GM21528 (cell line): ENCODE measurements at regions not wholly inside any gene's neighbourhood (a gene's known extent, or its start where the extent isn't known, plus 50 kb on each side); places are given as distances from the start of the nearest gene placed in this dataset.

Experiments
- ATAC-seq: cut with Tn5 transposase; IDR thresholded peaks from one replicate; pipeline ENCODE4 v1.9.1; 2021; ENCODE audit warnings: mild to moderate bottlenecking, moderate library complexity; ENCODE audit not compliant: unreplicated experiment, low FRiP score

DNA sequence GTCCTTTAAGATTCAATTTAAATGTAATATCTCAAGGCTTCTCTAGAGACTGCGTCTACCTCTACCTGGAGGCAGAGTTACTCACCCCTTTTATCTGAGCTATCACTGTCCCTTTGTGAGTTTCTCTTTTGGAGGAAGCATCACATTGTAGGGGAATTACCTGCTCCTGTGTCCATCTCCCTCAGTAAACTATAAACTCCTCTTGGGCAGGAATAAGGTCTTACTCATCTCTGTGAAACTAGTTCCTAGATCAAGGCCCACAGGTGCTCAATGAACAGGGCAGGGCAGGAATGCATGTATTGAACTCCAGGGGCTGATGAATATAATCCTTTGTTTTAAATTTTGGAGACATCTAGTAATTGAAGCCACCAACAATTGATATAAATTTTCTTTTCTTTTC lies 139.8 kb upstream of the ERCC6L2 start:
- ATAC-seq = no peak

DNA sequence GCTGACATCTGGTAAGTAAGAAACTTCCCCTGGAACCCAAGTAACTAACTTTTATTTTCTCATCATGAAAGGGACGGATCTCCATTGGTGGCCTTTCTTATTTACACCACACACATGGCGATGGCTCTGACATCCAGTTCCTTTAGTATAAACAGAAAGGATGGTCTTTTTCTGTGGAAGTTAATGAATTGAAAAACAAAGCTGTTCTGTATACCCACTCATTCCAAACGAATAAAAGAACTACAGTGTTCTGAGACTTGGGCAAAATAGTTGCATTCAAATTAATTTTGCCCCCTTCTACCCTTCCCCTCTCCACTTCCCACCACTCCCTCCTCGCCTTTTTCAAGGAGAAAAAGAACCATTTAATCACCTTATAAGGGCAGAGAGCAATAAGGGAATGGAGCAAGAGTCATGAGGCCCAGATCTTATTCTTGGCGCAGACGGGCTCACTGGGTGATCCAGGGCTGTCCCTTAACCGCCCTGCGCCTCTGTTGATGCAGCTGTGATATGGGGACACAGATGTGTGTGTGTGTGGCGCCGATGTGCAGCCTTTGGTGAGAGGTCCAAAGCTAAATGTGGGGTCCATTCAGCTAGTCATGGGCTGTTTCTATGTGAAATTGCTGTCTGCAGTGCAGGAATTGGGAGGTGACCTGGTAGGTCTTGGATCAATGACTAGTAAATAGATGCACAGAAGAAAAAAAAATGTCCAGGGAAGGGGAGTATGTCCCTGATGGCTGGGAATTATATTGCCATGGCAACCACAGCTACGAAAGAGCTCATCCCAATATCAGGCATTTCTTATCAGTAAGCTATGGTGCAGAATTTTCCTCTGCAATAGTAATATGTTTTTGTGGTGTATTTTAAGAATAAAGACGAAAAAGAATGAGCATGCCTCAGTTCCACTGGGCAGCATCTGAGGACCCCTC lies 141.5 kb upstream of the ERCC6L2 start:
- ATAC-seq = no peak

DNA sequence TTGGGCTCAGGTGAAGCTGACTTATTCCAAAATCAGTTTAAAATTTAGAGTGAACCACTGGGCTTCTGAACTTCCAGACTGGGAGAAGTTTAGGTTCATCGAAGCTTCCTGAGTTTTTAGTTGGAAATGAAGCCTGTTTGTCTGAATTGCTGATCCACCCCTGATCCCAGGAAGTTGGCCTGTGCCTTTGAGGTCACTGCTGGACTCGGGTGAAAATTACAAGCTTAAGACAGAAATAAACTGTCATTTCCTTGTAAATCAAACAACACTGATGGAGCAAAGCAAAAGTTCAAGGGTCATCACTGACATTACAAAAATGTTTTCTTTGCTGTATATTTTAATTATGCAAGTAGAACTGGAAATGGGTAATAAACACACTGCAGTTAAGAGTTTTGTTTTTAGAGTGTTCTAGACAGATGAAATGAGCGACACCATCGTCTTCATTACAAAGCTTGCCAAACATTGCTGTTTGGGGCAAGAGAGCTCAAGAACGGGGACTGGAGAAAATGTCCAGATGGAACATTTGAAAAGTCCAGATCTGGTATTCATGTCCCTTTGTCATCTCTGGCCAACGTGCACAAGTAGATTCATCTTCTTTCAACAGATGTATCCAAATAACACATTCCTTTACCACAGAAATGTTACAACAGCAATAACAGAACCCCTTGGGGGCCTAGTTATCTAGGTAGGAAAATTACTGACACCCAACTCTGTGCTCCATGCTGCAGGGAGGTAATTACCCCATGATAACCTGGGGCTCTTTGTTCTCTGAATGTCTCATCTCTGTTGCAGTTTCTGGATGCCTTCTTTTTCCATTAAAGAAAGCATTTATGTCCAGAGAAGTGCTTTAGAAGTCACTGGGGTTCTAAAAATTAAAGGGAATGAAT lies 142.4 kb upstream of the ERCC6L2 start:
- no peak for ATAC-seq

DNA sequence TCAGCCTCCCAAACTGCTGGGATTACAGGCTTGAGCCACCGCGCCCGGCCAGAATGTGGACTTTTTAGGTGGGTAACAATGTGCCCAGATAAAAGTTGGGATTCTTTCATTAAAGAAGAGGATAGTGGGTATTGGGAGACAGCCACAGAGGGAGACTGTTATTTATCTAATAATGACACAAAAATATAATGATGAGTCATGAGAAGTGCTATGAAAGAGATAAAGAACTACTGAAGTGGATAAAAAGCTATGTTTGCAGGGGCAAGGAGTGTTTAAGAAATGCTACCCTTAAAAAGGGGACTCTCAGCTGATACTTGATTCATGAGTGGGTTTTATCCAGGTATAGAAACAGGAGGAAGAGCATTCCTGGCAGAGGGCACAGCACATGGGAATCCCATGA lies 143.6 kb upstream of the ERCC6L2 start:
- no peak for ATAC-seq

DNA sequence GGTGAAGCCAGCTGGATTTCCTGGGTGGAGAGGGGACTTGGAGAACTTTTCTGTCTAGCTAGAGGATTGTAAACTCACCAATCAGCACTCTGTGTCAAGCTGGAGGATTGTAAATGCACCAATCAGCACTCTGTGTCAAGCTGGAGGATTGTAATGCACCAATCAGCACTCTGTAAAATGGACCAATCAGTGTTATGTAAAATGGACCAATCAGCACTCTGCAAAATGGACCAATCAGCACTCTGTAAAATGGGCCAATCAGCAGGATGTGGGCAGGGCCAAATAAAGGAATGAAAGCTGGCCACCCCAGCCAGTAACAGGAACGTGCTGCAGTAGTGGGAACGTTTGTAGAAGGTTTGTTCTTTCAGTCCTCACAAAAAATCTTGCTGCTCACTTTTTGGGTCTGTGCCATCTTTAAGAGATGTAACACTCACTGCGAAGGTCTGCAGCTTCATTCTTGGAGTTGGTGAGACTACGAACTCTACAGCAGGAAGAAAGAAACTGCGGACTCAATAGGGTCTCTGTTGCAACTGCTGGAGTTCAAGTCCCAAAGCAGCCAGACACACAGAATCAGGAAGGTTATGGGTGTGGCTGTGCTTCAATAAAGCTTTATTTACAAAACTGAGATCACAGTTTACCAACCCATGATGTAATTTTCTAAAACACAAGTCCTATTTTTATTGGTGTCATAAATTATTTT lies 145.7 kb upstream of the ERCC6L2 start:
- no peak for ATAC-seq

DNA sequence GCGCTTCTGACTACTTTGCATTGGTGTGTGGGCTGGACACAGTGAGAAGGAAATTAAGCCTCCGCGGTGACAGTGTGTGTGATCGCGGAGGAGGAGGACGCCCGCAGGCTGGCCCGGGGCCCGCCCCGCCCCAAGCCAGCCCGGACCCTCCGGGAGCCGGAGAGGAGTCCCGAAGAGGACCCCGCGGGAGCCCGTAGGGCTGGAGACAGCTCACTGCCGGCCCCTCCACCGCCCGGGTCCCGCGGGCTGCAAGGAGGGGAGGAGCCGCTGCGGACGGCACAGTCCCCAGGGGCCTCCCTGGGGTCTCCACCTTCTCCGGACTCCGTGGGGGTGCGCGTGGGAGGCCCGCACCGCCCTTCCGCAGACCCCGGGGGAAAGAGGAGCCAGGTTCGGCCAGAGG lies 146.4 kb upstream of the ERCC6L2 start:
- ATAC-seq = no peak

DNA sequence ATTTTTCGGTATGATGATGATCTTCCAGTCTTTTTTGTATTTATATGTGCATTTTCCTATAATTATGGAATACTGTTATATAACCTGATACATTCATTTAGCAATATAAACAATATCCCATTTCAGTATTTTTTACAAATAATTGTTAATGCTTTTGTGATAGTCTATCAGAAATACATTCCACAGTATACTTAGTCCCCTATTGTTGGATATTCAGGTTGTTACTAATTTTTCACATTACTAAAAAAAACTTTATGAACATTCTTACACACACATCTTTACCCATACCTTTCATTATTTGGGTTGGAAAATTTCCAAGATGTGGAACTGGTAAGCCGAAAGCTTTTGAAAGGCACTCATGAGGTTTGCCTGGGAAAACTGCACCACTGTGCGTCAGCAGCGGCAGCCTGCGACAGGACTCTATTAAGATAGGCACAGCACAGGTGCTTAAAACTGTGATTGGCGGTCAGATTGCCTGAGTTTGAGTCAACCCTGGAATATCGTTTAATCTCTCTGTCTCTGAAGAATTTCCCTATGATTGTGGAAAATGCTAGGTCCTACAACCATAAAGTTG lies 147.5 kb upstream of the ERCC6L2 start:
- no peak for ATAC-seq

DNA sequence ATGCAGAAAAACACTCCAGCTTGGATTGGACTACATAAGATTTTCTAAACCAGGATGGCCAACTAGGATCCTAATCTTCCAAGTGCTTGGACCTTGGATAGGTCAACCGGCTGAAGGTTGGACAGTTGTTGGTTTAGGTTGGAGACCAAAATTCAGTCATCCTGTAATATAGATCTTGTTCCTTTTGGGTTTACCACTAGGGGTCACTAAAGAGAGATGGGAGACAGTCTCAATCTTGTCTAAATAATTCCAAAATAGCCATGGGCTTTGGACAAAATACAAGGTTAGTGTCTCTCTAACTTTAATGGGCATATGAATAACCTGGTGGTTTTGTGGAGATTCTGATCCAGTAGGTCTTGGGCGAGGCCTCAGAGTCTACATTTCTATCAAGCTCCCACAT lies 148.7 kb upstream of the ERCC6L2 start:
- no peak for ATAC-seq

DNA sequence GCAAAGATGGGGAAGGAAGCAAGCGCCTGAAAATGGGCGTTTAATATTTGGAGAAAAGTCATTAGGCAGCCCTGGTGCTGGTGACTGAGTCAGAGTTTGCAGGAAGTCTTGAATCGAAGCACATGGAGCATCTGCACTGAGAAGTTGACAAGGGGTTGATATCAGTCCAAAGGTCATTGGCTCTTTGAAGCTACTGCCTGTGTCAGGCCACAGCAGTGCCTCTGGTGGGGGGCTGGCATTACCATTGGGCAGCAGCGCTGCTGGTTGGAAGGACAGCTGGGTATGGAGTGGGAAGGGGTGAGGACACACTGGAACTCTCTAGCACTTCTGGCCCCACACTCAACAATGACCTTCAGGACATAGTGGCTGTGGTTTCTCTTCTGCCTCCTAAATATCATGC lies 150.4 kb upstream of the ERCC6L2 start:
- no peak for ATAC-seq

DNA sequence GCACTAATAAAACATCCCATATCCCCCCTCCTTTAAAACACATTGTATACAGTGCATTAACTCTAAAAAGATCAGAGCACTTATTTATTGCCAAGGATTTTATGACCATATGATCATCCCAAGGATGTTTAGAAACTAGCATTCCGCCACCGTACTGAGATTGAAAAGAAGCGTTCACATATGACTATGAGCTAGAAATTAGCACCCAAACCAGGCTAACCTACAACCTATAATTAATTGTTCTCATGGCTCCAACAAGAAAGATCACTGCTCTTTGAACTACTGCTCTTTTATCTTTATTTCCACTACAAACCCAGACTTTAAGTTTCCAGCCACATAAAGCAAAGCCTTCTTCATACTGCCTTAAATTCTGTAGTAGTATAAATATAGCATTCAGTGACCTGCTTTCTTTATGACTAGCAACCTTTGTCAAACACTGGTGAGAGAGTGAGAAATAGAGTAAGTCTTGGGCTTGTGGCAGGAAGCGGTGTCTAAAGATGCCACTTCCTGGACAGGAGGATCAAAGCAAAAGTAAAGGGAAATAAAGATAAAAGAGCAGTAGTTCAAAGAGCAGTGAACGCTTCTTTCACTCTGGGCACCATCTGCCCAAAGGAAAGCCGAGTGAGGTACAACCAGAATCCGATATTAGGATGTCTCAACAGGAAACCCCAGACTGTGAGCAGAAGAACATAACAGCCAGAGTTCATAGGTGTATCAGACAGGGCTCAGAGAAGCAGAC lies 151.1 kb upstream of the ERCC6L2 start:
- peak; percentile 94 for ATAC-seq

DNA sequence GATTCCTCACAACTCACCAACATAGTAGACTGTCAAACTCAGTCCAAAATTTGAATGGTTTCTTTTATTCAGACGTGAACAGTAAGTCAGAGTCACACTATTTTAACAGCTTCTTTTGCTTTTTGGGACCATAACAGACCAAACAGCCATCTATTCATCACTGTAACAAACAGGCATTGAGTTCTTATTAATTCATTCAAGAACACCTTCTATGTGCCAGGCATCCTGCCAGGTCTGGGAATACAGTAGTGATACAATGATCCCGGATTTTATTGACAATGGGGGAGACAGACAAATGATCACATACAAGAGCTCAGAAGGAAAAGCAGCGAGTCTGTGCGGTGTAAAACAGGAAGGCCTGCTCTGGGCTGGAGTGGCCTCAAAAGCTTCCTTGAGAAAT lies 153.3 kb upstream of the ERCC6L2 start:
- ATAC-seq = no peak

DNA sequence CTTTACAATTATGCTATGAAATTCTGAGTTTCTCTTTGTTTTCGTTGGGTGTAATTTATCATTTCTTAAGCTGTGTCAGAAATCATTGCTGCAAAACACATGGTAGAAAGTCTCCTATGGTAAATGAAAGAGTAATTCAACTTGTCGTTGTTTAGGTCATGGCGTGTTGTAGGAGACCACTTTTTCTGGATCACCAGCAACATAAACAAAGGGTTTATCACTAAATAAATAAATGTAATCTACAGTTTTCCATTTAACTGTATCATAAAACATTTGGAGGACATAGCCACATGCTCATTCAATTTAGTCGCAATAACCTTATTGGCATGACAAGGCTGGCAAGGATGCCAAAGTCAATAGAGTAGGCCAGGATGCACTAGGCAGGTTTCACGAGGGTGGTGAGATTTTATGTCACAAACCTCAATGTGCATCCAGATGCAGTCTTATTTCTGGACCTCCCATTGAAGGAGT lies 154.4 kb upstream of the ERCC6L2 start:
- ATAC-seq = no peak

DNA sequence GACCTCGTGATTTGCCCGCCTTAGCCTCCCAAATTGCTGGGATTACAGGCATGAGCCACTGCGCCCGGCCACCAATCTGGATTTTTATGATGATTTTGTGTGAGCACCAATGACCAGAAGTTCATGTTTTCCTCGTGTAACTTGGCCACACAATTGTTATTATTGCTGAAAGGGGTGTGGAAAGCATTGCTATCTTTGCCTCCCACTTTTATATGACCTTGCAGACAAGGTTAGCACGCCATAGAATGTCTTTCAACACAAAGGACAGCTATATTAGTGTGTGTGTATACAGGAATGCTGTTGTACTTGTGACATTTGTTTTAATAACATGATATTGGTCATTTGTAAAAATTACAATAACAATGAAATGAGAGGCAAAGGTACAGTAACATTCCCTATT lies 155.0 kb upstream of the ERCC6L2 start:
- ATAC-seq = no peak

DNA sequence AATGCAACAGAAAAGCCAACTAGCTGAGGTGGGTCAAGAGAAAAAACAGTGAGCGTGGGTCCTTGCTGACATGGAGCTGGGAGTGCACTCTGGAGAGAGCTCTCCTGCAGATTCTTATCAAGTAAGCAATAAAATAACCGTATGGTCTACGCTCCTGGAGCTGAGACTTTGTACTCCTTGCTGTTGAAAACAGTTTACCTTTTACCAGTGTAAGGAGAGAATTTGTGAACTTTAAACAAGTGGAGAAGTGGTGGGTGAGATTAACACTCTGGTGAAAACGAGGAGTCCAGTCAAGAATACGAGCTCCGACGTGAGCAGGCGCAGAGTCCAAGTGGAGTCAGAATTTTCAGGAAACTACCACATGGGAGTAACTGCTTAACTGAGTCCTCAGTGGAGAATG lies 156.1 kb upstream of the ERCC6L2 start:
- no peak for ATAC-seq

DNA sequence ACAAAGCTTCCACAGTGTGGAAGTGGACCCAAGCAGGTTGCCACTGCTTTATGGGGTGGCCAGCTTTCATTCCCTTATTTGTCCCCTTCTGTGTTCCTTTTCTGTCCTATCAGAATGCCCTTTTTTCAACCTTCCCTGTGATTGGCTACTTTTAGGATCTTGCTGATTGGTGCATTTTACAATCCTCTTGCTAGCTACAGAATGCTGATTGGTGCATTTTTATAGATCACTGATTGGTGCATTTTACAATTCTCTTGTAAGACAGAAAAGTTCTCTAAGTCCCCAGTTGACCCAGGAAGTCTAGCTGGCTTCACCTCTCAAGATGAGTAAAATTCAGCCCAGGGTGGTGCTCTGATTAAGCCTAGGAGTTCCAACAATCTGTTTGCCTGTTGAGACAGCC lies 157.2 kb upstream of the ERCC6L2 start:
- no peak for ATAC-seq

DNA sequence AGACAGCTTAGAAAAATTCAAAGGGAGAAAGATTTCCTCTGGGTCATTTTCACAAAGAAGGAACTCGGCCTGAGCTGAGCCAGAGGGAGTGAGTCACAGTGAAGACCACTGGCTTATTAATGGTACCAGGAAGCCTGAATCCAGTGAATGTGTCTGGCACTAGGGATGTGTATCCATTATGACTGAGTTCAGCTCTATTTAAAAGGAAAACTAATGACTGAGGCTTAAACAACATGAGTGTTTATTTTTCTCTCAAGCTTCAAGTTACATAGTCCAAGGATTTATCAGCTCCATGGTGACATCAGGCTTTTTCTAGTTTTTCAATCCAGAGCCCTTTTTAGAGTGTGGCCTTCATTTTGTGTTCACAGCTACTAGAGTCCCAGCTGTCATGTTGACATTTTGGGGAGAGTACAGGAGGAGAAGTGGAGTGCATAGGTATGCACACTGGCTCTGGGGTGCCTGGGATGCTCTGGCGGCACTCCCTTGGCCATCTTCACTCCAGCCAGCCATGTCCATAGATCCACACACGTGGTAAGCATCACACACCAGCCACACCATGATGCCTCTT lies 159.5 kb upstream of the ERCC6L2 start:
- ATAC-seq = no peak

DNA sequence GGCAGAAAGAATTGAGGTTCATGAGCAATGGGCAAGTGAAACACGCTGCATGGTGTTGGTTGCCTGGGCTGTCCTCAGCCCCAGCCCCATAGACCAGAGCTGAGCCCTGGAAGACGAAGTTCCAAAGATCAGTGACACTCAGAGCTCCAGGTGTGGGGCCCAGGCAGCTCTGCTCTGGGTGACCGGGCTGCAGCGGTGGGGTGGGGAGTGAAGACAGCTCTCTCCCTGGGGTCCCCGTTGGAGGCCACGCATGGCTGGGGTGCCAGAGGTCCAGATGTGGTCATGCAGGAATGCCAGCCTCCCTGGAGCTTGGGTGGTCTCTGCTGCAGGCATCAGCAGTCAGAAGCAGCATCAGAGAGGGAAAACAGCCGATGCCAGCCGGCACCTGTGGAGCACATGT lies 165.0 kb upstream of the ERCC6L2 start:
- ATAC-seq = no peak

DNA sequence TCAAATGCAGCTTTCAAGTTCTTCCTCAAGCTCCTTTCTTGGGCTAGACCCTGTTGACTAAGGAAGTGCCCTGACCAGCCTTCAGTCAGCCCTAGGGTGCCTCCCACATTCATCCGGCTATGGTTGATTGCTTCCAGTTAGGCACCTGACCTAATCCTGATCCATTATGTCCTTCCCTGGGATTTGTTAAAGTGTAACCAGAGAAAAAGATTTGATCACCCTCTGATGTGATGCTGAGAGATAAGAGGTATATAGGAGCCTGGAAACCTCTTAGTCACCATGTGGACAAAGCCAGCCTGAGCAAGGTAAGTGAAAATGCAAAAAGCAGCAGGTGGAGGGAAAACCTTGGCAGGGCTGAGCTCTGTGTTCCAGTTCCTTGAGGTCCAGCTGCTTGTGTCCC lies 178.8 kb upstream of the ERCC6L2 start:
- ATAC-seq = no peak

DNA sequence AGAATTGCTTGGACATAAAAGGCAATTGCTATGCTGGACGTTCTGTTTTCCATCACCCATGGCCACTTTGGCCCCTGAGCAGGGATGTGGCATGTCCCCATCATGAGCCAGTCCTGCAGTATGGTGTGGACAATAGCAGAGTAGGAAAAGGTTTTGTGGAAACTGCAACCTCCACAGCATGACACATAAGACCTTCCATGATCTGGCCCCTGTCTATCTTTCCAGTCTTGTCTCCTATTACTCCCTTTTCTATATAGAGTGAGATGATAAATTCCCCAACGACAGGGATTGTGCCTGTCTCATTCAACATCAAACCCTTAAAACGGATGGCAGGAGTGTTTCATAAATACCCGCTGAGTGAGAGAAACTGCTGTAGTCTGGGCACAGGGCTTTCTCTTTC lies 174.7 kb upstream of the PTCH1 start:
- ATAC-seq = no peak

DNA sequence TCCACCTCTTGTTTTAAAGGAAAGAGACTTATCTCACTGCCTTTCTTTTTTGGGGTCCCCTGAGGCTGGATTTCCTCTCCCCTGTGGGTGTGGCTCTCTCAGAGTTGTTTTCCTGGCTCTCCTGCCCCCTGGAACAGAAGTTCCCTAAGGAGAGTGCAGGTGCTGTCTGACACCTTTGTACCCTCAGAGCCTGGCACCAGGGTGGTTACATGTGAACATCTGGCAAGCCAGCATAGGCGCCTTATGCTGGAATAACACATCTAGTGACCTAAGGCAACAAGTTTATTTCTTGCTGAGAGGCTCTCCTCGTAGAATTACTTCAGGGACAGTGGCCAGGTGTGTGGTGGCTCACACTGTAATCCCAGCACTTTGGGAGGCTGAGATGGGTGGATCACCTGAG lies 172.9 kb upstream of the PTCH1 start:
- ATAC-seq = no peak
